B cell (primary cell): ENCODE measurements at regions not wholly inside any gene's neighbourhood (a gene's known extent, or its start where the extent isn't known, plus 50 kb on each side); places are given as distances from the start of the nearest gene placed in this dataset.

Source experiments
- ATAC-seq: fragments of 200-7000 bp; cut with Tn5 transposase; one replicate; pipeline ENCODE4 v1.10.0; 2021; ENCODE audit warnings: low read depth, mild to moderate bottlenecking, moderate number of reproducible peaks, moderate library complexity
- CTCF ChIA-PET: fragments of 350-600 bp; sonication (Branson Sonifier 250); formaldehyde crosslinking; loops from one replicate; lab custom pipeline; 2021; ENCODE audit warnings: antibody characterized with exemption, inconsistent platforms; lab: Charles Lee
- POLR2A ChIA-PET: fragments of 350-600 bp; sonication (Branson Sonifier 250); formaldehyde crosslinking; loops from one replicate; lab custom pipeline; 2021; ENCODE audit warnings: antibody characterized with exemption; lab: Charles Lee
- DNase-seq: peaks from one replicate; pipeline ENCODE4 v3.0.0; 2013
- H2AFZ ChIP-seq: 2 replicates; pipeline ENCODE4 v1.6.1; 2012; ENCODE audit warnings: mild to moderate bottlenecking, low read depth, low read length; ENCODE audit not compliant: insufficient read depth, poor library complexity, severe bottlenecking
- H3K27ac ChIP-seq, 2 donors: 1 replicate in 1 of 2; 2 replicates in 1 of 2; pipeline ENCODE4 v1.5.1; 2012 to 2013; ENCODE audit warnings: low read length in 2 of 2, mild to moderate bottlenecking in 2 of 2, moderate library complexity in 1 of 2
- H3K27me3 ChIP-seq, 4 experiments: fragments of 200-600 bp in 1 of 4; sonication (generic) in 1 of 4; replicated peaks in 1 of 4; 1 replicate in 2 of 4; 2 replicates in 2 of 4; pipeline versions ENCODE4 v1.6.1 to v1.7.0; 2013 to 2016; ENCODE audit warnings: low read length in 3 of 4, mild to moderate bottlenecking in 2 of 4, mixed read lengths in 1 of 4, moderate library complexity in 1 of 4; ENCODE audit not compliant: insufficient read depth in 4 of 4, control insufficient read depth in 3 of 4; ENCODE audit errors: control extremely low read depth in 1 of 4
- H3K36me3 ChIP-seq, 2 experiments: replicated peaks in 1 of 2; 1 replicate in 1 of 2; 2 replicates in 1 of 2; pipeline versions ENCODE4 v1.6.1 to v1.7.1; 2013; ENCODE audit warnings: low read length in 1 of 2; ENCODE audit not compliant: insufficient read depth in 2 of 2, control insufficient read depth in 1 of 2; ENCODE audit errors: control extremely low read depth in 1 of 2, extremely low read depth in 1 of 2
- H3K4me1 ChIP-seq, 2 donors: fragments of 200-600 bp in 1 of 2; sonication (generic) in 1 of 2; 1 replicate in 1 of 2; 2 replicates in 1 of 2; pipeline versions ENCODE4 v1.5.1 to v1.6.1; 2013 to 2017; ENCODE audit warnings: low read length in 2 of 2; ENCODE audit not compliant: control insufficient read depth in 2 of 2, insufficient read depth in 2 of 2
- H3K4me2 ChIP-seq: replicated peaks from 2 replicates; pipeline ENCODE3; 2012; ENCODE audit warnings: mild to moderate bottlenecking, low read depth, low read length; ENCODE audit not compliant: poor library complexity, severe bottlenecking
- H3K4me3 ChIP-seq, 5 experiments: fragments of 200-600 bp in 1 of 5; sonication (generic) in 1 of 5; 1 replicate in 3 of 5; 2 replicates in 2 of 5; pipeline versions ENCODE4 v1.5.1 to v1.7.0; 2011 to 2016; ENCODE audit warnings: low read length in 4 of 5, mild to moderate bottlenecking in 4 of 5, low read depth in 2 of 5, control low read depth in 1 of 5, moderate library complexity in 1 of 5; ENCODE audit not compliant: insufficient read depth in 1 of 5; ENCODE audit errors: control extremely low read depth in 1 of 5, extremely low read depth in 1 of 5
- H3K79me2 ChIP-seq: fragments of 200-600 bp; sonication (generic); one replicate; pipeline ENCODE4 v1.6.0; 2016; ENCODE audit warnings: low read length; ENCODE audit not compliant: control insufficient read depth, insufficient read depth
- H3K9ac ChIP-seq: fragments of 200-600 bp; sonication (generic); 2 replicates; pipeline ENCODE4 v1.6.1; 2017; ENCODE audit warnings: mild to moderate bottlenecking, low read length, moderate library complexity
- H3K9me3 ChIP-seq, 3 donors: one replicate each; pipeline versions ENCODE4 v1.6.1 to v1.7.1; 2013; ENCODE audit warnings: low read length in 2 of 3; ENCODE audit not compliant: control insufficient read depth in 2 of 3, insufficient read depth in 1 of 3; ENCODE audit errors: control extremely low read depth in 1 of 3
- H4K20me1 ChIP-seq: 2 replicates; pipeline ENCODE4 v1.6.0; 2012; ENCODE audit warnings: mild to moderate bottlenecking, low read length; ENCODE audit not compliant: insufficient read depth, control insufficient read depth, poor library complexity, severe bottlenecking
- H3K27ac Mint-ChIP-seq: one replicate; pipeline ENCODE4 v1.8.0; 2021; ENCODE audit warnings: mixed read lengths
- H3K27me3 Mint-ChIP-seq: one replicate; pipeline ENCODE4 v1.8.0; 2021; ENCODE audit warnings: mixed read lengths
- H3K4me1 Mint-ChIP-seq: one replicate; pipeline ENCODE4 v1.8.0; 2021; ENCODE audit warnings: mixed read lengths
- H3K4me3 Mint-ChIP-seq: one replicate; pipeline ENCODE4 v1.8.0; 2021; ENCODE audit warnings: mixed read lengths
- H3K9me3 Mint-ChIP-seq: one replicate; pipeline ENCODE4 v1.8.0; 2022; ENCODE audit warnings: mixed read lengths; ENCODE audit not compliant: insufficient read depth
- CTCF ChIP-seq: fragments of 200-600 bp; IDR thresholded peaks from one replicate; pipeline ENCODE4 v1.8.0; 2022; ENCODE audit warnings: antibody characterized with exemption, mild to moderate bottlenecking
- EZH2 ChIP-seq: IDR thresholded peaks from 2 replicates; pipeline ENCODE4 v1.6.1; 2012; ENCODE audit warnings: borderline replicate concordance, low read depth, mild to moderate bottlenecking, moderate library complexity, low read length; ENCODE audit not compliant: insufficient read depth, poor library complexity, severe bottlenecking
- WGBS: methylation state at CpG from one replicate; pipeline ENCODE4 v1.1.5; 2013; ENCODE audit warnings: missing lambda C conversion rate; ENCODE audit not compliant: insufficient coverage; 5-methylcytosine and 5-hydroxymethylcytosine counted together
- intact Hi-C: fragments of 100-400 bp; cut with micrococcal nuclease; formaldehyde crosslinking; loops from one replicate; pipeline ENCODE4 v1.10.0; 2022

- Histone ChIP-seq H3K27me3 (no peaks in the 10 kb centered on the region), H3K4me3 (no peak overlapping the region), H3K9ac (no peak overlapping the region), H3K4me2 (no peak overlapping the region), H4K20me1 (no peaks in the 10 kb centered on the region), H2AFZ (no peak overlapping the region), H3K9me3 (no peaks in the 10 kb centered on the region), H3K4me1 (no peaks in the 10 kb centered on the region), H3K79me2 (no peaks in the 10 kb centered on the region), H3K27ac (no peak overlapping the region), H3K36me3 (no peaks in the 10 kb centered on the region)
- no peak overlapping the region for H3K4me3 Mint-ChIP-seq
- ChIA-PET POLR2A (no interaction called here), CTCF (no interaction called here)
- no peak for ATAC-seq
- no peak for DNase-seq
- no peaks in the 10 kb centered on the region for H3K9me3 Mint-ChIP-seq
- H3K4me1 Mint-ChIP-seq = no peaks in the 10 kb centered on the region
- intact Hi-C loops = no loop called here
- no peak overlapping the region for H3K27ac Mint-ChIP-seq
- TF ChIP-seq EZH2 (no peak), CTCF (no peak)
- 70% methylated on average over 1 of the region's 1 CpG for WGBS
- H3K27me3 Mint-ChIP-seq = no peaks in the 10 kb centered on the region
Observed at GRCh38 chr3:103158183-103158582, 723.4 kb downstream of the ZPLD1 start.

GRCh38 chr3:103166890-103167289, 732.1 kb downstream of the ZPLD1 start:
- no peak overlapping the region for H3K27ac Mint-ChIP-seq
- H3K27ac ChIP-seq = no peak overlapping the region
- H3K27me3 Mint-ChIP-seq = no peaks in the 10 kb centered on the region
- H3K36me3 ChIP-seq = no peaks in the 10 kb centered on the region
- POLR2A ChIA-PET = no interaction called here
- intact Hi-C loops = no loop called here
- CTCF ChIA-PET = no interaction called here
- H3K4me3 Mint-ChIP-seq = no peak overlapping the region
- no peaks in the 10 kb centered on the region for H3K27me3 ChIP-seq
- ATAC-seq (no peak), DNase-seq (no peak)
- H4K20me1 ChIP-seq = no peaks in the 10 kb centered on the region
- no peaks in the 10 kb centered on the region for H3K79me2 ChIP-seq
- H3K4me1 ChIP-seq = no peaks in the 10 kb centered on the region
- H3K4me1 Mint-ChIP-seq = no peaks in the 10 kb centered on the region
- H3K9ac ChIP-seq = no peak overlapping the region
- H3K9me3 ChIP-seq = no peaks in the 10 kb centered on the region
- H3K9me3 Mint-ChIP-seq = peaks cover 3% of the 10 kb centered on the region
- TF ChIP-seq CTCF = no peak
- TF ChIP-seq EZH2 = no peak
- no peak overlapping the region for H3K4me2 ChIP-seq
- no peak overlapping the region for H2AFZ ChIP-seq
- WGBS = 92% methylated on average over 7 of the region's 13 CpGs
- H3K4me3 ChIP-seq = no peak overlapping the region
